Heart left ventricle (tissue), 13 donors: ENCODE measurements at regions not wholly inside any gene's neighbourhood (a gene's known extent, or its start where the extent isn't known, plus 50 kb on each side); places are given as distances from the start of the nearest gene placed in this dataset.

Source experiments
- POLR2A ChIP-seq, 2 donors: fragments of 450-650 bp; IDR thresholded peaks; one replicate each; pipeline ENCODE4 v1.6.1; 2017; ENCODE audit warnings: antibody characterized with exemption in 2 of 2, mild to moderate bottlenecking in 2 of 2, moderate library complexity in 2 of 2
- TF ChIP-seq, protein P1 (sequence below), 12 donors: fragments of 200-600 bp; sonication (generic) in 4 of 12; IDR thresholded peaks; one replicate each; pipeline versions ENCODE4 v1.5.0 to v1.8.0; 2018 to 2022; ENCODE audit warnings: antibody characterized with exemption in 12 of 12, mild to moderate bottlenecking in 5 of 12
- donor health status: ischemic (EF 13 %, LVEDD 7.1; RV severe dilation, severe dysfunction).
- donor health status: DM: no; HTN: yes; CAD: no.
- donor health status: DM: no; HTN: no; CAD: no.
- donor health status: ischemic (EF 25% LVEDD 6.9; RV normal size, moderate dysfunction).
- donor health status: ischemic (EF 25% LVEDD 5.7; RV mildly dilated, moderate dysfunction).
- donor health status: ischemic (EF 35%, LVEDD 5.7; RV mildly dilated, moderate dysfunction).
- donor health status: nonischemic (EF 11% LVEDD 7.7; RV severe dilation, severe dysfunction).
- donor health status: DM: yes; HTN: yes; CAD: no.
- donor health status: PGD.
- donor health status: ischemic (EF 29% LVEDD 5.4; RV normal size, mild dysfunction).
- donor health status: nonischemic (EF 23%, LVEDD 6.1; RV moderate dilation, normal function).

DNA sequence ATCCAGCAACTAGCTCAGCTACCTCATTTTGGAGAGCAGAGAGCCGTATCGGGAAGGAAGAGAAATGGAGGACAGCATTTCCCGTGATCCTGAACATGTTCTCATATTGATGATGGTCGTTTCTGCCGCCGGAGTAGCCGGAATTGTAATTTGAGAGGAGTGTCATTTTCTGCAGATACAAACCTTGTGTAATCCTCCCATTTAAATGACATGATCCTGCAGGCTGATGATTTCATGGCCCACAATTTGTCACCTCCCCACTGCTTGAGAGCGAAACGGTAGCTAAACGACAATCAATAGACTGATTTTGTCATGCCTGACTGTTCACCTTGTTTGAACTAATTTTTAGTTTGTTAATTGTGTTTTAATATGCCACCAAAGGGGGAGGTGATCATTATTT lies 126.5 kb upstream of the CNTN6 start:
- TF ChIP-seq, protein P1, sequence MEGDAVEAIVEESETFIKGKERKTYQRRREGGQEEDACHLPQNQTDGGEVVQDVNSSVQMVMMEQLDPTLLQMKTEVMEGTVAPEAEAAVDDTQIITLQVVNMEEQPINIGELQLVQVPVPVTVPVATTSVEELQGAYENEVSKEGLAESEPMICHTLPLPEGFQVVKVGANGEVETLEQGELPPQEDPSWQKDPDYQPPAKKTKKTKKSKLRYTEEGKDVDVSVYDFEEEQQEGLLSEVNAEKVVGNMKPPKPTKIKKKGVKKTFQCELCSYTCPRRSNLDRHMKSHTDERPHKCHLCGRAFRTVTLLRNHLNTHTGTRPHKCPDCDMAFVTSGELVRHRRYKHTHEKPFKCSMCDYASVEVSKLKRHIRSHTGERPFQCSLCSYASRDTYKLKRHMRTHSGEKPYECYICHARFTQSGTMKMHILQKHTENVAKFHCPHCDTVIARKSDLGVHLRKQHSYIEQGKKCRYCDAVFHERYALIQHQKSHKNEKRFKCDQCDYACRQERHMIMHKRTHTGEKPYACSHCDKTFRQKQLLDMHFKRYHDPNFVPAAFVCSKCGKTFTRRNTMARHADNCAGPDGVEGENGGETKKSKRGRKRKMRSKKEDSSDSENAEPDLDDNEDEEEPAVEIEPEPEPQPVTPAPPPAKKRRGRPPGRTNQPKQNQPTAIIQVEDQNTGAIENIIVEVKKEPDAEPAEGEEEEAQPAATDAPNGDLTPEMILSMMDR (IDR thresholded peaks at IDR 0.05), result no peak
- TF ChIP-seq POLR2A (IDR thresholded peaks at IDR 0.05), result no peak
